ENCODE measurements at regions not wholly inside any gene's neighbourhood (a gene's known extent, or its start where the extent isn't known, plus 50 kb on each side); places are given as distances from the start of the nearest gene placed in this dataset.
"Not testable (repeated sequence)": the region's sequence is repeated elsewhere in the genome, so short reads cannot be mapped to it uniquely, and the experiment has no call there.

GRCh38 chr10:9469663-9470205, 1415.2 kb downstream of the GATA3 start:
- no peak for DNase-seq

GRCh38 chr10:9470581-9470980, 1416.1 kb downstream of the GATA3 start:
- DNase-seq = no peak

GRCh38 chr10:9501944-9502343, 1447.5 kb downstream of the GATA3 start:
- no peak for DNase-seq

GRCh38 chr10:9504227-9504626, 1449.7 kb downstream of the GATA3 start:
- DNase-seq = no peak

- DNase-seq = no peak
Observed at GRCh38 chr10:9505546-9505945, 1451.1 kb downstream of the GATA3 start.

GRCh38 chr10:9508606-9509005, 1454.1 kb downstream of the GATA3 start:
- DNase-seq = no peak

GRCh38 chr10:9510626-9511025, 1456.1 kb downstream of the GATA3 start:
- DNase-seq = no peak

- DNase-seq = no peak
Observed at GRCh38 chr10:9515922-9516321, 1461.4 kb downstream of the GATA3 start.

- no peak for DNase-seq
Observed at GRCh38 chr10:9535744-9536143, 1481.3 kb downstream of the GATA3 start.

- no peak for DNase-seq
Observed at GRCh38 chr10:9545073-9545472, 1472.6 kb upstream of the CELF2 start.

- DNase-seq = no peak
Observed at GRCh38 chr10:9547936-9548904, 1469.5 kb upstream of the CELF2 start.

GRCh38 chr10:9550810-9551209, 1466.9 kb upstream of the CELF2 start:
- DNase-seq = no peak

GRCh38 chr10:9554321-9554720, 1463.4 kb upstream of the CELF2 start:
- no peak for DNase-seq

GRCh38 chr10:9560976-9561375, 1456.7 kb upstream of the CELF2 start:
- DNase-seq = no peak

GRCh38 chr10:9561821-9562505, 1455.7 kb upstream of the CELF2 start:
- no peak for DNase-seq

GRCh38 chr10:9577746-9578145, 1439.9 kb upstream of the CELF2 start:
- no peak for DNase-seq

- no peak for DNase-seq
Observed at GRCh38 chr10:9579110-9579705, 1438.5 kb upstream of the CELF2 start.

GRCh38 chr10:9582803-9583202, 1434.9 kb upstream of the CELF2 start:
- not testable (repeated sequence) for DNase-seq

GRCh38 chr10:9596368-9596920, 1421.2 kb upstream of the CELF2 start:
- DNase-seq = no peak

GRCh38 chr10:9602998-9603397, 1414.7 kb upstream of the CELF2 start:
- no peak for DNase-seq

GRCh38 chr10:9603972-9604371, 1413.7 kb upstream of the CELF2 start:
- no peak for DNase-seq

- DNase-seq = no peak
Observed at GRCh38 chr10:9605231-9605630, 1412.4 kb upstream of the CELF2 start.

GRCh38 chr10:9608602-9609001, 1409.1 kb upstream of the CELF2 start:
- no peak for DNase-seq
